ENCODE measurements at regions not wholly inside any gene's neighbourhood (a gene's known extent, or its start where the extent isn't known, plus 50 kb on each side); places are given as distances from the start of the nearest gene placed in this dataset.
A peak's percentile ranks its signal among the peaks of the same experiment; 100 is the strongest.

- no peaks in the 10 kb centered on the region for H3K4me1 Mint-ChIP-seq (ENCODE audit: low read depth in 2 of 2)
- no peak overlapping the region for H3K27ac Mint-ChIP-seq
- no peak for ATAC-seq
Observed at GRCh38 chr1:87505391-87505983, 176.8 kb downstream of the LMO4 start.

GRCh38 chr1:87506147-87506546 lies 177.5 kb downstream of the LMO4 start:
- H3K4me1 Mint-ChIP-seq (ENCODE audit: low read depth in 2 of 2) = no peaks in the 10 kb centered on the region
- H3K9me3 Mint-ChIP-seq = no peaks in the 10 kb centered on the region
- no peaks in the 10 kb centered on the region for H3K36me3 Mint-ChIP-seq
- no peak for ATAC-seq
- no peak overlapping the region for H3K4me3 Mint-ChIP-seq
- no peak for DNase-seq (ENCODE audit: low spot score)
- peaks cover 0 to 8% of the 10 kb centered on the region in 2 donors for H3K27me3 Mint-ChIP-seq
- H3K27ac Mint-ChIP-seq = no peak overlapping the region

More at GRCh38 chr1:87505391-87505983, 176.8 kb downstream of the LMO4 start:
- Mint-ChIP-seq H3K4me3 (no peak overlapping the region), H3K9me3 (no peaks in the 10 kb centered on the region), H3K36me3 (no peaks in the 10 kb centered on the region), H3K27me3 (peaks cover 0 to 8% of the 10 kb centered on the region in 2 donors)
- no peak for DNase-seq (ENCODE audit: low spot score)

GRCh38 chr1:87508247-87508787 lies 179.6 kb downstream of the LMO4 start:
- no peak for DNase-seq (ENCODE audit: low spot score)
- no peaks in the 10 kb centered on the region for H3K4me1 Mint-ChIP-seq (ENCODE audit: low read depth in 2 of 2)
- H3K4me3 Mint-ChIP-seq = no peak overlapping the region
- H3K27ac Mint-ChIP-seq = no peak overlapping the region
- H3K9me3 Mint-ChIP-seq = no peaks in the 10 kb centered on the region
- no peak for ATAC-seq
- H3K27me3 Mint-ChIP-seq = peaks cover 0 to 8% of the 10 kb centered on the region in 2 donors
- H3K36me3 Mint-ChIP-seq = no peaks in the 10 kb centered on the region

GRCh38 chr1:87510540-87510939 lies 181.9 kb downstream of the LMO4 start:
- Mint-ChIP-seq H3K27ac (no peak overlapping the region), H3K4me3 (no peak overlapping the region), H3K4me1 (ENCODE audit: low read depth in 2 of 2) (no peaks in the 10 kb centered on the region), H3K36me3 (no peaks in the 10 kb centered on the region), H3K27me3 (peaks cover 6 to 17% of the 10 kb centered on the region in 2 donors), H3K9me3 (no peaks in the 10 kb centered on the region)
- DNase-seq (ENCODE audit: low spot score) (no peak), ATAC-seq (no peak)

- ATAC-seq (no peak), DNase-seq (ENCODE audit: low spot score) (no peak)
- H3K27ac Mint-ChIP-seq = no peak overlapping the region
- H3K9me3 Mint-ChIP-seq = no peaks in the 10 kb centered on the region
- no peaks in the 10 kb centered on the region for H3K36me3 Mint-ChIP-seq
- H3K4me1 Mint-ChIP-seq (ENCODE audit: low read depth in 2 of 2) = no peaks in the 10 kb centered on the region
- H3K4me3 Mint-ChIP-seq = no peak overlapping the region
- H3K27me3 Mint-ChIP-seq = peaks cover 13 to 23% of the 10 kb centered on the region in 2 donors
Observed at GRCh38 chr1:87511449-87511848, 182.8 kb downstream of the LMO4 start.

- DNase-seq (ENCODE audit: low spot score) = no peak
Observed at GRCh38 chr1:87512431-87512830, 183.8 kb downstream of the LMO4 start.

GRCh38 chr1:87513255-87513654 lies 184.6 kb downstream of the LMO4 start:
- Mint-ChIP-seq H3K9me3 (no peaks in the 10 kb centered on the region), H3K27ac (no peak overlapping the region), H3K4me3 (no peak overlapping the region), H3K4me1 (ENCODE audit: low read depth in 2 of 2) (no peaks in the 10 kb centered on the region), H3K27me3 (peaks cover 16 to 23% of the 10 kb centered on the region in 2 donors), H3K36me3 (no peaks in the 10 kb centered on the region)
- DNase-seq (ENCODE audit: low spot score) = no peak
- no peak for ATAC-seq

More at GRCh38 chr1:87512431-87512830, 183.8 kb downstream of the LMO4 start:
- Mint-ChIP-seq H3K4me3 (no peak overlapping the region), H3K9me3 (no peaks in the 10 kb centered on the region), H3K36me3 (no peaks in the 10 kb centered on the region), H3K27me3 (peaks cover 13 to 16% of the 10 kb centered on the region in 2 donors), H3K4me1 (ENCODE audit: low read depth in 2 of 2) (no peaks in the 10 kb centered on the region), H3K27ac (no peak overlapping the region)
- ATAC-seq = no peak

GRCh38 chr1:87513966-87514660 lies 185.4 kb downstream of the LMO4 start:
- H3K36me3 Mint-ChIP-seq = no peaks in the 10 kb centered on the region
- H3K9me3 Mint-ChIP-seq = no peaks in the 10 kb centered on the region
- H3K4me3 Mint-ChIP-seq = no peak overlapping the region
- peaks cover 16 to 23% of the 10 kb centered on the region in 2 donors for H3K27me3 Mint-ChIP-seq
- no peak for ATAC-seq
- no peaks in the 10 kb centered on the region for H3K4me1 Mint-ChIP-seq (ENCODE audit: low read depth in 2 of 2)
- no peak overlapping the region for H3K27ac Mint-ChIP-seq
- DNase-seq (ENCODE audit: low spot score) = no peak

GRCh38 chr1:87515781-87516180 lies 187.1 kb downstream of the LMO4 start:
- Mint-ChIP-seq H3K4me1 (ENCODE audit: low read depth in 2 of 2) (no peaks in the 10 kb centered on the region), H3K36me3 (no peaks in the 10 kb centered on the region), H3K4me3 (no peak overlapping the region), H3K27me3 (peaks cover 16 to 23% of the 10 kb centered on the region in 2 donors), H3K9me3 (no peaks in the 10 kb centered on the region), H3K27ac (no peak overlapping the region)
- ATAC-seq (no peak), DNase-seq (ENCODE audit: low spot score) (no peak)

GRCh38 chr1:87518794-87519193 lies 190.1 kb downstream of the LMO4 start:
- Mint-ChIP-seq H3K36me3 (no peaks in the 10 kb centered on the region), H3K9me3 (no peaks in the 10 kb centered on the region), H3K4me1 (ENCODE audit: low read depth in 2 of 2) (no peaks in the 10 kb centered on the region), H3K27ac (no peak overlapping the region), H3K27me3 (peaks cover 20 to 32% of the 10 kb centered on the region in 2 donors), H3K4me3 (no peak overlapping the region)
- ATAC-seq = no peak
- DNase-seq (ENCODE audit: low spot score) = no peak

- H3K36me3 Mint-ChIP-seq = no peaks in the 10 kb centered on the region
- DNase-seq (ENCODE audit: low spot score) = no peak
- H3K27me3 Mint-ChIP-seq = peaks cover 18 to 23% of the 10 kb centered on the region in 2 donors
- peak in 1 of 2 donors; percentile 65 for ATAC-seq
- H3K4me3 Mint-ChIP-seq = no peak overlapping the region
- no peaks in the 10 kb centered on the region for H3K9me3 Mint-ChIP-seq
- no peaks in the 10 kb centered on the region for H3K4me1 Mint-ChIP-seq (ENCODE audit: low read depth in 2 of 2)
- no peak overlapping the region for H3K27ac Mint-ChIP-seq
Observed at GRCh38 chr1:87521452-87521851, 192.8 kb downstream of the LMO4 start.

GRCh38 chr1:87523466-87523865 lies 194.8 kb downstream of the LMO4 start:
- H3K36me3 Mint-ChIP-seq = no peaks in the 10 kb centered on the region
- no peak overlapping the region for H3K4me3 Mint-ChIP-seq
- H3K9me3 Mint-ChIP-seq = no peaks in the 10 kb centered on the region
- no peak for DNase-seq (ENCODE audit: low spot score)
- H3K27me3 Mint-ChIP-seq = peaks cover 14 to 15% of the 10 kb centered on the region in 2 donors
- no peak overlapping the region for H3K27ac Mint-ChIP-seq
- no peaks in the 10 kb centered on the region for H3K4me1 Mint-ChIP-seq (ENCODE audit: low read depth in 2 of 2)
- no peak for ATAC-seq

- ATAC-seq (no peak), DNase-seq (ENCODE audit: low spot score) (no peak)
- H3K27me3 Mint-ChIP-seq = peaks cover 14 to 15% of the 10 kb centered on the region in 2 donors
- no peaks in the 10 kb centered on the region for H3K4me1 Mint-ChIP-seq (ENCODE audit: low read depth in 2 of 2)
- no peaks in the 10 kb centered on the region for H3K36me3 Mint-ChIP-seq
- H3K27ac Mint-ChIP-seq = no peak overlapping the region
- H3K9me3 Mint-ChIP-seq = no peaks in the 10 kb centered on the region
- H3K4me3 Mint-ChIP-seq = no peak overlapping the region
Observed at GRCh38 chr1:87524021-87524754, 195.5 kb downstream of the LMO4 start.

Data from natural killer cell treated with Interleukin-12 subunit alpha and Interleukin-12 subunit beta and Interleukin-15 and Interleukin-18, amount 100 ng/mL, for 72 hours (primary cell).